Keratinocyte (primary cell): ENCODE measurements at regions not wholly inside any gene's neighbourhood (a gene's known extent, or its start where the extent isn't known, plus 50 kb on each side); places are given as distances from the start of the nearest gene placed in this dataset.

ENCODE experiments used
- DNase-seq: peaks from one replicate; pipeline ENCODE4 v3.0.0-alpha.2; 2011; ENCODE audit warnings: low read depth, missing footprints, low spot score
- FAIRE-seq: peaks from 2 replicates; lab custom pipeline; 2011; peaks lifted over from hg19 to GRCh38; lab: Jason Lieb, UNC
- H2AFZ ChIP-seq: 2 replicates; pipeline ENCODE4 v1.6.0; 2012; ENCODE audit warnings: low read length, control low read depth, inconsistent platforms; ENCODE audit not compliant: control insufficient read depth
- H3K27ac ChIP-seq: 2 replicates; pipeline ENCODE4 v1.5.1; 2011; ENCODE audit warnings: low read length; ENCODE audit not compliant: control insufficient read depth, insufficient read depth
- H3K27me3 ChIP-seq: 3 replicates; pipeline ENCODE4 v1.6.0; 2011; ENCODE audit warnings: low read length; ENCODE audit not compliant: control insufficient read depth, insufficient read depth; ENCODE audit errors: extremely low read depth
- H3K36me3 ChIP-seq, 2 experiments: 2 replicates in 1 of 2; 3 replicates in 1 of 2; pipeline ENCODE4 v1.5.1; 2011; ENCODE audit warnings: low read length in 2 of 2, mild to moderate bottlenecking in 1 of 2; ENCODE audit not compliant: control insufficient read depth in 2 of 2, insufficient read depth in 2 of 2; ENCODE audit errors: extremely low read depth in 1 of 2
- H3K4me1 ChIP-seq: 3 replicates; pipeline ENCODE4 v1.5.1; 2011; ENCODE audit warnings: low read length; ENCODE audit not compliant: control insufficient read depth, insufficient read depth; ENCODE audit errors: extremely low read depth
- H3K4me2 ChIP-seq: 3 replicates; pipeline ENCODE4 v1.6.0; 2011; ENCODE audit warnings: low read depth, low read length; ENCODE audit not compliant: control insufficient read depth, insufficient read depth; ENCODE audit errors: extremely low read depth
- H3K4me3 ChIP-seq, 3 experiments: fragments of 200-600 bp in 1 of 3; sonication (generic) in 1 of 3; 2 replicates in 2 of 3; 3 replicates in 1 of 3; pipeline ENCODE4 v1.5.1; 2011 to 2016; ENCODE audit warnings: low read length in 3 of 3, mild to moderate bottlenecking in 3 of 3, control low read depth in 2 of 3, inconsistent platforms in 1 of 3, low read depth in 1 of 3, mixed read lengths in 1 of 3, mixed run types in 1 of 3, moderate library complexity in 1 of 3; ENCODE audit not compliant: control insufficient read depth in 2 of 3, insufficient read depth in 2 of 3; ENCODE audit errors: extremely low read depth in 1 of 3
- H3K79me2 ChIP-seq: 2 replicates; pipeline ENCODE4 v1.6.0; 2012; ENCODE audit warnings: low read length; ENCODE audit not compliant: control insufficient read depth, insufficient read depth
- H3K9ac ChIP-seq: 3 replicates; pipeline ENCODE4 v1.6.0; 2011; ENCODE audit warnings: low read length; ENCODE audit not compliant: control insufficient read depth, insufficient read depth; ENCODE audit errors: extremely low read depth
- H3K9me1 ChIP-seq: 3 replicates; pipeline ENCODE4 v1.6.0; 2011; ENCODE audit warnings: low read length; ENCODE audit not compliant: control insufficient read depth, insufficient read depth; ENCODE audit errors: extremely low read depth
- H3K9me3 ChIP-seq: 2 replicates; pipeline ENCODE4 v1.5.1; 2012; ENCODE audit warnings: low read depth, low read length; ENCODE audit not compliant: control insufficient read depth
- H4K20me1 ChIP-seq: 3 replicates; pipeline ENCODE4 v1.6.0; 2011; ENCODE audit warnings: low read length; ENCODE audit not compliant: control insufficient read depth, insufficient read depth; ENCODE audit errors: extremely low read depth
- CTCF ChIP-seq, 3 experiments: IDR thresholded peaks in 1 of 3; conservative IDR thresholded peaks in 1 of 3; optimal IDR thresholded peaks in 1 of 3; 2 replicates in 2 of 3; 3 replicates in 1 of 3; pipeline versions ENCODE3 to v1.5.1; 2011; ENCODE audit warnings: low read length in 3 of 3, mild to moderate bottlenecking in 3 of 3, moderate library complexity in 2 of 3, control low read depth in 1 of 3, inconsistent platforms in 1 of 3; ENCODE audit not compliant: insufficient read depth in 2 of 3; ENCODE audit errors: extremely low read depth in 1 of 3
- EZH2 ChIP-seq: IDR thresholded peaks from one replicate; pipeline ENCODE4 v1.6.1; 2012; ENCODE audit warnings: inconsistent platforms, mild to moderate bottlenecking, low read length, moderate library complexity
- dilution Hi-C: fragments of 300-500 bp; cut with MboI; formaldehyde crosslinking; loops from one replicate; pipeline ENCODE4 v1.7.0; 2020; ENCODE audit warnings: low sequenced_read_pairs; ENCODE audit not compliant: extremely low pct_ligation_motif_present

GRCh38 chr12:127900386-127900785 lies 366.6 kb upstream of the TMEM132C start:
- FAIRE-seq (no peak), DNase-seq (no peak)
- Histone ChIP-seq H3K27me3 (no peaks in the 10 kb centered on the region), H3K4me1 (no peaks in the 10 kb centered on the region), H4K20me1 (no peaks in the 10 kb centered on the region), H3K4me3 (no peak overlapping the region), H3K27ac (no peak overlapping the region), H3K4me2 (no peak overlapping the region), H3K9me1 (no peaks in the 10 kb centered on the region), H3K9ac (no peak overlapping the region), H3K79me2 (no peaks in the 10 kb centered on the region), H3K36me3 (no peaks in the 10 kb centered on the region), H2AFZ (no peak overlapping the region), H3K9me3 (peaks cover 2% of the 10 kb centered on the region)
- TF ChIP-seq EZH2: no peak
- no peak for TF ChIP-seq CTCF (optimal IDR thresholded peaks at IDR 0.05 in 1 of 3, IDR thresholded peaks at IDR 0.05 in 1 of 3, conservative IDR thresholded peaks at IDR 0.05 in 1 of 3; ENCODE audit: extremely low read depth in 1 of 3, insufficient read depth in 2 of 3, low read length in 3 of 3)
- dilution Hi-C loops: no loop called here

GRCh38 chr12:127903146-127903545 lies 363.8 kb upstream of the TMEM132C start:
- Histone ChIP-seq H3K9ac (no peak overlapping the region), H4K20me1 (no peaks in the 10 kb centered on the region), H3K4me2 (no peak overlapping the region), H3K4me1 (no peaks in the 10 kb centered on the region), H3K79me2 (no peaks in the 10 kb centered on the region), H2AFZ (no peak overlapping the region), H3K9me3 (peaks cover 2% of the 10 kb centered on the region), H3K27ac (no peak overlapping the region), H3K9me1 (no peaks in the 10 kb centered on the region), H3K36me3 (no peaks in the 10 kb centered on the region), H3K27me3 (no peaks in the 10 kb centered on the region), H3K4me3 (no peak overlapping the region)
- dilution Hi-C loops: no loop called here
- DNase-seq: no peak
- TF ChIP-seq CTCF (optimal IDR thresholded peaks at IDR 0.05 in 1 of 3, IDR thresholded peaks at IDR 0.05 in 1 of 3, conservative IDR thresholded peaks at IDR 0.05 in 1 of 3; ENCODE audit: extremely low read depth in 1 of 3, insufficient read depth in 2 of 3, low read length in 3 of 3): no peak
- TF ChIP-seq EZH2: no peak
- FAIRE-seq: no peak
